GM21717 (cell line): ENCODE measurements at regions not wholly inside any gene's neighbourhood (a gene's known extent, or its start where the extent isn't known, plus 50 kb on each side); places are given as distances from the start of the nearest gene placed in this dataset.
"Not testable (repeated sequence)": the region's sequence is repeated elsewhere in the genome, so short reads cannot be mapped to it uniquely, and the experiment has no call there.

Experiments used
- ATAC-seq: cut with Tn5 transposase; IDR thresholded peaks from one replicate; pipeline ENCODE4 v1.9.1; 2021; ENCODE audit warnings: mild to moderate bottlenecking, moderate library complexity; ENCODE audit not compliant: unreplicated experiment

DNA sequence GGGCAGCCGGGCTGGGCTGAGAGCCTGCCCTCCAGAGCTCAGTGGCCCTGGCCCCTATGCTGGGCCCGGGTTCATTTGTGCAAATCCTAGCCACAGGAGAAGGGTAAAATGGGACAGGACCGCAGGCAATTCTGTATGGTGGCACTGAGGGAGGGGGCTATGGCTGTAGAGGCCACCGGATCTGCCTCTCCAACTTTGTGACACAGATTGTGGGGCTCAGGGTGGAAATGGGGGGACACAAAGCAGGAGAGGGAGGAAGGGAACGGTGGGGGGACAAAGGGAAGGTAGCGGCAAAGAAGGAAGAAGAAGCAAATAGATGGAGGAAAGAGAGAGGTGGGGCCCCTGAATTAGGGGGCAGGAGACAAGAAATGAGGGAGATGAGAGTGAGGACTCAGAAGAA lies 201.1 kb downstream of the SMAD2 start:
- no peak for ATAC-seq

GRCh38 chr18:47728921-47729320 lies 201.5 kb downstream of the SMAD2 start:
- ATAC-seq: no peak

DNA sequence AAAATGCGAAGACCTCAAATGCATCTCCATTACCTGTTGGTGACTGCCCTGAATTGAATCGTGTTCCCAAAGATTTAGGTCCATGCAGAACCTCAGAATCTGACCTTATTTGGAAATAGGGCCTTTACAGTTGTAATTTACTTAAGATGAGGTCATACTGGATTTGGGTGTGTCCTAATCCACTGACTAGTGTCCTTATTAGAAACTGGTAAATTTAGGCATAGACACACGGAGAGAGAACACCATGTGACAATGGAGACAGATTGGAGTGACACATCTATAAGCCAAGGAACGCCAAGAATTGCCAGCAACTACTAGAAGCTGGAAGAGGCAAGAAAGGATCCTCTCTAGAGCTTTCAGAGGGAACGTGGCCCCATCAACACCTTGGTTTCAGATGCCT lies 203.1 kb downstream of the SMAD2 start:
- no peak for ATAC-seq

DNA sequence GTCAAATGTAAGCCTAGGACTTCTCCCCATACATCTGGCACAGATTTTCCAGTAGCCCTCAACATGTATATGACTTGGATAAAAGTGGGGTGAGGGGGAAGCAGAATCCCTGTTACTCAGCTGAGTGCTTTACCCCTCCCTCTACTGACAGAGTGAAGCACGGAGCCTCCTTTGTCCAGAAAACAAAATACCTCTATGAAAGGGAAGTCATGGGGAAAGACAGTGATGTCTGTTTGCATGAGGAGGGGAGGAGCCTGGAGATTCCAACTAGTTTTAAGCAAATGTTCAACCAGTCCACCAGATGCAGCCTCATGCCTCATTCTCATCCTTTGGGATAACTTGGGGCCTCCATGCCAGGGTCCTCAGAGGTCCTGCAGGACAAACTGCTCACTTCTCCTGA lies 203.9 kb downstream of the SMAD2 start:
- ATAC-seq: no peak

- ATAC-seq: no peak
Observed at GRCh38 chr18:47725656-47726055, 204.8 kb downstream of the SMAD2 start.

GRCh38 chr18:47724186-47724975 lies 206.1 kb downstream of the SMAD2 start:
- no peak for ATAC-seq

GRCh38 chr18:47721876-47722275 lies 208.6 kb downstream of the SMAD2 start:
- no peak for ATAC-seq

- ATAC-seq: no peak
Observed at GRCh38 chr18:47720741-47721140, 209.7 kb downstream of the SMAD2 start.

- no peak for ATAC-seq
Observed at GRCh38 chr18:47719096-47719780, 211.2 kb downstream of the SMAD2 start.

DNA sequence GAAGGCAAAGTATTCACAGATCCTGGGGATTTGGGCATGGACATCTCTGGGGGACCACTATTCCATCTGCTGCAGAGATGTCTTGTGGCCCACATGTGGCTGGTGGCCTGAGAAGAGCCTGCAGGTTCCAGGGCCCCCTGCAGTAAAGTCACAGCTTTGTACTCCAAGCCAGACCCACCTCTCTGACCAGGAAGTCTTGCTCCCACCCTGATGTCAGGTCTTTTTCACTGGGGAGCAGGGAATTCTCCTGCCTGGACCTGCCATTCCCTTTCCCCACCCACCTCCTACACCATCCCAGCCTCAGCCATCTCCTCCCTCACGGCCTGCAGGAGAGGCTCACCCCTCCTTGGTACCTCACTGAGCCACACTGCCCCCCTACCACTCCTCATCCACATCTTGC lies 211.8 kb downstream of the SMAD2 start:
- no peak for ATAC-seq

DNA sequence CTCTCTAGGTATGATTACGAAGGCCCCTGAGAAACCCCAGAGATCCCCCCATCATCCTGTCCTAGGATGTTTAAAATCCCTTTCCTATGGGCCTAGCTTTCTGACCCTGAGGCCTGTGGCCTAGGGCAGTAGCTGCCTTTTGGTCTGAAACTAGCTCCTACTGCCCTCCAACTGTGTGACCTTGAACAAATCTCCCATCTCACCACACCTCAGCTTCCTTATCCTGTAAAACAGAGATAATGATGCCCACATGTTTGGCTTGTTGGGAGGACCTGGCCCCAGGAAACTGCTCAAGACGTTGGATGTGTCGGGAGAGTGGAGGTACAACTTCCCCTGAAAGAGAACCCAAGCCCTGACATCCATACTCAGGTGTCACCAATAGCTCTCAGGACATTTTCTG lies 213.2 kb downstream of the SMAD2 start:
- ATAC-seq: no peak

GRCh38 chr18:47716632-47717185 lies 213.8 kb downstream of the SMAD2 start:
- no peak for ATAC-seq

DNA sequence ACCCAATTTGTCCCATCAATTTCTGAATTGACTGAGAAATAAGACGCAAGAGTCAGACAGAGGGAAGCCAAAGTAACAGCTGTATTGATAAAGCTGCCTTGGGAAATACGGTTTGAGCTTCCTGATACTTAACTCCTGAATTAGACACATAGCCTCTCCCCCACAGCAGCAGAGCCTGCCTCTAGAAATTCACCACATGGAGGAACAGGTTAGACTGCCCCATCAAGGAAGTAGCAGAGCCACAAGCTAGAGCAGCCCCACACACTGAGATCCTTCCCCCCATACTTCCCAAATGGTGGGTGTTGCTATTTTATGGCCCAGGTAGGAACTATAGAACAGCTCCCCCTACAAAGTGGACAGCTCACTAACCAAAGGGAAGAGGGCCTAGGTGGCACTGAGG lies 220.0 kb downstream of the SMAD2 start:
- no peak for ATAC-seq

DNA sequence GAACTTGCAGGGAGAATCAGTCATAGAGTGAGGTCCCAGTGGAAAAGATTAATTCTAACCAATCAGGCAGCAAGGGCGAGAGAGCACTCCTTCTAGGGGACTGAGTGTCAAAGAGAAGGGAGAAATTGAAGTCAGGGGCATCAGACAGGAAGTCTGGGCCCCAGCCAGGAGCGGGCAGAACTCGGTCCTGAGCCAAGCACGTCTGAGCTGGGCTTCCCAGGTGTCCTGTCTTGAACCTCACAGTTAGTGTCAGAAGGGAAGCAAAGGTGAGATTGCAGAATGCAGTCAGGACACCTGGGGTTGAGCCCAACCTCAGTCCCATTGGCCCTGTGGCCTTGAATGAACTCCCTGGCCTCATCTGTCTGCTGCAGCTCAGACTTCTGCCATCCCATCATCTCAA lies 220.9 kb downstream of the SMAD2 start:
- ATAC-seq: no peak

- no peak for ATAC-seq
Observed at GRCh38 chr18:47708206-47708605, 222.3 kb downstream of the SMAD2 start.

DNA sequence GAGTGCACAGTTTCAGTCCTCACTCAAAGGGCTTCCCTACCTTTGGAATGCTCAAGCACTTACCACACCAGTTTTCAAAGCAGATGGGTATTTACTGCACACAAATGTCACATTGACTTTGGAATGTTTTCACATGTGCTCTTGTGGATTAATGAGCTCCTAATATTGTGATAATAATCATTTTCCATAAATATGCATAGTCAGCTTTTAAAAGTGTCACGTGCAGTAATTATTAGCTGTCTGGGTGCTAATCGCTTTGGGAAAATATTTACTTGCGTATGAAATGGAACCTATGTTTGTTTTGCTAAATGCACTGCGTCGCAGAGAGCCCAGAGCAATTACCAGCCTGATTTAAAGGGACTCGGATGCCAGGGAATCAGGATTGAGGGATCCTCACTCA lies 229.3 kb downstream of the SMAD2 start:
- no peak for ATAC-seq

DNA sequence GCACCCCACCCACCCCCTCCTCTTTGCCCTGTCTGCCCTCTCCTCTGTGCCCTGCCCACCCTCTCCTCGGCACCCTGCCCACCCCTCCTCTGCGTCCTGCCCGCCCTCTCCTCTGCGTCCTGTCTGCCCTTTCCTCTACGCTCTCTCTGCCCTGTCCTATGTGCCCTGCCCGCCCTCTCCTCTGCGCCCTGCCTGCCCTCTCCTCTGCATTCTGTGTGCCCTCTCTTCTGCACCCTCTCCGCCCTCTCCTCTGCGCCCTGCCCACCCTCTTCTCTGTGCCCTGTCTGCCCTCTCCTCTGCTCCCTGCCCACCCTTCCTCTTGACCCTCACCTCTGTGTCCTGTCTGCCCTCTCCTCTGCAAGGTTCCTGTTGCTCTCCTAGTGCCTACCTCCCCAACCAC lies 233.6 kb downstream of the SMAD2 start:
- no peak for ATAC-seq

GRCh38 chr18:47691611-47692010 lies 238.8 kb downstream of the SMAD2 start:
- no peak for ATAC-seq

GRCh38 chr18:47690778-47691177 lies 239.7 kb downstream of the SMAD2 start:
- ATAC-seq: not testable (repeated sequence)

DNA sequence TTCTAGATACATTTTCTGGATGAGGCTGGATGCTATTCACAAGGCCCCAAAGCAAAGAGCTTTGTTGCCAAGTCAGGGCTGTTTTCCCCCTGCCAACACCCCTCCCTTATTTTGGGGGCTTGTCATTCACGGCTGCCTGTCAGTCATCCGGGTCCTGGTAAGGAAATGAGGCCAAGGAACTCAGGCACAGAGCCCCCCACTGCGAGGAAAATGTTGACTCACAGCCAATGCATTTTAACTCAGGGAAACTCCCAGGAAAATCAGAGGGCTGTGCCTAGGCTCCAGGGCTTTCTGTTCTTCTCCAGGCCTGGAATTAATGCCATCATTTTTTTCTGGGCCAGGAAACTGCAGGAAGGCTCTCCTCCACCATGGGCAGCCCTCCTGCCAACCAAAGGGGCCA lies 241.1 kb downstream of the SMAD2 start:
- ATAC-seq: no peak

- ATAC-seq: no peak
Observed at GRCh38 chr18:47686806-47687205, 243.7 kb downstream of the SMAD2 start.

- no peak for ATAC-seq
Observed at GRCh38 chr18:47683774-47684173, 246.7 kb downstream of the SMAD2 start.
